ENCODE measurements at regions not wholly inside any gene's neighbourhood (a gene's known extent, or its start where the extent isn't known, plus 50 kb on each side); places are given as distances from the start of the nearest gene placed in this dataset.

GRCh38 chr7:54183055-54183454 lies 359.1 kb upstream of the VSTM2A start:
- H3K9me3 ChIP-seq (replicated peaks; ENCODE audit: control insufficient read depth, insufficient read depth, low read length) = no peaks in the 10 kb centered on the region

More at GRCh38 chr7:54183055-54183454, 359.1 kb upstream of the VSTM2A start:
- no peak for ATAC-seq
- Histone ChIP-seq H3K27ac (ENCODE audit: control insufficient read depth, insufficient read depth) (no peak overlapping the region), H3K9ac (ENCODE audit: control insufficient read depth, insufficient read depth, low read length) (no peak overlapping the region), H3K79me2 (ENCODE audit: control insufficient read depth, insufficient read depth, low read length) (no peaks in the 10 kb centered on the region), H3K27me3 (replicated peaks in 1 of 2; ENCODE audit: control insufficient read depth in 2 of 2, insufficient read depth in 2 of 2, low read length in 1 of 2) (no peaks in the 10 kb centered on the region), H3K36me3 (ENCODE audit: control insufficient read depth in 2 of 2, insufficient read depth in 2 of 2, low read length in 1 of 2) (no peaks in the 10 kb centered on the region), H3K4me1 (ENCODE audit: control insufficient read depth, insufficient read depth, low read length) (no peaks in the 10 kb centered on the region), H2AFZ (ENCODE audit: control insufficient read depth, low read depth, low read length) (no peak overlapping the region), H4K20me1 (ENCODE audit: control insufficient read depth, insufficient read depth) (no peaks in the 10 kb centered on the region), H3K4me3 (no peak overlapping the region), H3K4me2 (ENCODE audit: control insufficient read depth, insufficient read depth) (no peak overlapping the region)
- intact Hi-C loops (cut with micrococcal nuclease; ENCODE audit: unreplicated experiment) (no loop called here), in situ Hi-C loops (cut with MboI) (no loop called here)
- FAIRE-seq = no peak
- ChIA-PET POLR2A (no interaction called here), RAD21 (ENCODE audit: unreplicated experiment) (no interaction called here), SMC1A (ENCODE audit: uncharacterized antibody, unreplicated experiment) (no interaction called here), CTCF (no interaction called here)
- no peak for TF ChIP-seq RUNX3 (IDR thresholded peaks at IDR 0.05; ENCODE audit: low read length)
- no peak for TF ChIP-seq MXI1 (IDR thresholded peaks at IDR 0.05; ENCODE audit: low read depth, low read length)
- TF ChIP-seq FOXM1 (IDR thresholded peaks at IDR 0.05; ENCODE audit: low read depth, low read length) = no peak
- TF ChIP-seq NKRF (conservative IDR thresholded peaks at IDR 0.05) = no peak
- no peak for TF ChIP-seq SPI1 (IDR thresholded peaks at IDR 0.05; ENCODE audit: borderline replicate concordance, insufficient read depth, low read depth, low read length)
- TF ChIP-seq ZBTB40 (IDR thresholded peaks at IDR 0.05; ENCODE audit: borderline replicate concordance) = no peak
- TF ChIP-seq STAT1 (conservative IDR thresholded peaks at IDR 0.05) = no peak
- no peak for TF ChIP-seq RAD21 (IDR thresholded peaks at IDR 0.05; ENCODE audit: insufficient read depth, low read depth, low read length)
- 0% methylated on average over 2 of the region's 2 CpGs for WGBS (ENCODE audit: insufficient coverage, insufficient replicate concordance, low lambda C conversion rate, missing lambda C conversion rate)
- no peak for DNase-seq (ENCODE audit: low read depth, low spot score)
- no TSS peak for BruUV-seq (replicated peaks)

Data from GM12878 (cell line).